Breast epithelium (tissue), 4 donors: ENCODE measurements at regions not wholly inside any gene's neighbourhood (a gene's known extent, or its start where the extent isn't known, plus 50 kb on each side); places are given as distances from the start of the nearest gene placed in this dataset.

Source experiments
- DNase-seq, 2 donors: peaks; one replicate each; pipeline ENCODE4 v3.0.0-alpha.2; 2019; ENCODE audit warnings: low spot score in 2 of 2
- H3K27ac ChIP-seq, 2 donors: fragments of 200-600 bp; sonication (generic) in 1 of 2; one replicate each; pipeline ENCODE4 v1.5.1; 2016 to 2019; ENCODE audit warnings: mild to moderate bottlenecking in 1 of 2
- H3K27me3 ChIP-seq, 2 donors: fragments of 200-600 bp; sonication (generic) in 1 of 2; one replicate each; pipeline versions ENCODE4 v1.5.1 to v1.6.0; 2017 to 2019; ENCODE audit warnings: control low read depth in 1 of 2, mild to moderate bottlenecking in 1 of 2
- H3K36me3 ChIP-seq: fragments of 200-600 bp; one replicate; pipeline ENCODE4 v1.5.1; 2019
- H3K4me1 ChIP-seq, 2 donors: fragments of 200-600 bp; sonication (generic); one replicate each; pipeline ENCODE4 v1.5.1; 2016 to 2019; ENCODE audit warnings: control low read depth in 1 of 2
- H3K4me3 ChIP-seq, 3 donors: fragments of 200-600 bp; sonication (generic); 1 replicate in 2 of 3; 2 replicates in 1 of 3; pipeline ENCODE4 v1.5.1; 2016 to 2019; ENCODE audit warnings: mild to moderate bottlenecking in 3 of 3, moderate library complexity in 2 of 3
- H3K9me3 ChIP-seq, 2 donors: fragments of 200-600 bp; sonication (generic) in 1 of 2; one replicate each; pipeline ENCODE4 v1.5.1; 2016 to 2019; ENCODE audit warnings: control low read depth in 1 of 2
- CTCF ChIP-seq, 3 donors: fragments of 450-650 bp; IDR thresholded peaks; one replicate each; pipeline ENCODE4 v1.5.1; 2016 to 2017; ENCODE audit warnings: antibody characterized with exemption in 3 of 3, mild to moderate bottlenecking in 3 of 3, moderate library complexity in 3 of 3
- POLR2A ChIP-seq: fragments of 450-650 bp; IDR thresholded peaks from one replicate; pipeline ENCODE4 v1.6.1; 2016; ENCODE audit warnings: antibody characterized with exemption, mild to moderate bottlenecking, moderate library complexity
- POLR2AphosphoS5 ChIP-seq, 3 donors: sonication (generic); formaldehyde crosslinking; IDR thresholded peaks; one replicate each; pipeline ENCODE4 v1.6.1; 2017; ENCODE audit warnings: antibody characterized with exemption in 3 of 3
- intact Hi-C: fragments of 100-400 bp; cut with DNase I; formaldehyde crosslinking; loops from one replicate; pipeline ENCODE4 v1.15.1; 2023; ENCODE audit warnings: low total_unique reads

- no peaks in the 10 kb centered on the region for H3K36me3 ChIP-seq
- TF ChIP-seq POLR2A (no peak), CTCF (IDR thresholded peaks at IDR 0.05) (no peak), POLR2AphosphoS5 (IDR thresholded peaks at IDR 0.05) (no peak)
- peak overlapping the region in 1 of 2 donors; percentile 25 for H3K27ac ChIP-seq
- no peaks in the 10 kb centered on the region for H3K4me1 ChIP-seq
- no peaks in the 10 kb centered on the region for H3K27me3 ChIP-seq
- H3K9me3 ChIP-seq = no peaks in the 10 kb centered on the region
- intact Hi-C loops = no loop called here
- peak in 1 of 2 donors; percentile 7 for DNase-seq
- no peak overlapping the region for H3K4me3 ChIP-seq
Measured at GRCh38 chr6:44542401-44543116, 155.1 kb downstream of the CDC5L start.

GRCh38 chr6:44543664-44544063 is 156.2 kb downstream of the CDC5L start:
- TF ChIP-seq POLR2A = no peak
- no peak for TF ChIP-seq CTCF (IDR thresholded peaks at IDR 0.05)
- TF ChIP-seq POLR2AphosphoS5 (IDR thresholded peaks at IDR 0.05) = no peak
- Histone ChIP-seq H3K27ac (no peak overlapping the region), H3K36me3 (no peaks in the 10 kb centered on the region), H3K4me1 (no peaks in the 10 kb centered on the region), H3K27me3 (no peaks in the 10 kb centered on the region), H3K4me3 (no peak overlapping the region), H3K9me3 (no peaks in the 10 kb centered on the region)
- DNase-seq = no peak
- intact Hi-C loops = no loop called here

GRCh38 chr6:44545224-44545623 is 157.7 kb downstream of the CDC5L start:
- no peaks in the 10 kb centered on the region for H3K4me1 ChIP-seq
- no peak overlapping the region for H3K4me3 ChIP-seq
- peak overlapping the region; percentile 58 to 62 for H3K27ac ChIP-seq
- intact Hi-C loops = no loop called here
- TF ChIP-seq POLR2A = no peak
- TF ChIP-seq POLR2AphosphoS5 (IDR thresholded peaks at IDR 0.05) = no peak
- TF ChIP-seq CTCF (IDR thresholded peaks at IDR 0.05) = no peak
- DNase-seq = peak in 1 of 2 donors; percentile 50
- H3K9me3 ChIP-seq = no peaks in the 10 kb centered on the region
- H3K36me3 ChIP-seq = no peaks in the 10 kb centered on the region
- no peaks in the 10 kb centered on the region for H3K27me3 ChIP-seq

GRCh38 chr6:44548319-44548718 is 160.8 kb downstream of the CDC5L start:
- no peak overlapping the region for H3K27ac ChIP-seq
- intact Hi-C loops = no loop called here
- H3K4me3 ChIP-seq = no peak overlapping the region
- no peaks in the 10 kb centered on the region for H3K36me3 ChIP-seq
- TF ChIP-seq POLR2AphosphoS5 (IDR thresholded peaks at IDR 0.05) (no peak), POLR2A (no peak), CTCF (IDR thresholded peaks at IDR 0.05) (no peak)
- no peaks in the 10 kb centered on the region for H3K4me1 ChIP-seq
- no peaks in the 10 kb centered on the region for H3K27me3 ChIP-seq
- DNase-seq = no peak
- no peaks in the 10 kb centered on the region for H3K9me3 ChIP-seq

- no peak for DNase-seq
- Histone ChIP-seq H3K4me1 (no peaks in the 10 kb centered on the region), H3K4me3 (no peak overlapping the region), H3K27ac (no peak overlapping the region), H3K27me3 (no peaks in the 10 kb centered on the region), H3K36me3 (no peaks in the 10 kb centered on the region), H3K9me3 (no peaks in the 10 kb centered on the region)
- TF ChIP-seq POLR2A = no peak
- intact Hi-C loops = no loop called here
Measured at GRCh38 chr6:44549516-44549915, 162.0 kb downstream of the CDC5L start.
